ENCODE measurements at regions not wholly inside any gene's neighbourhood (a gene's known extent, or its start where the extent isn't known, plus 50 kb on each side); places are given as distances from the start of the nearest gene placed in this dataset.

DNA sequence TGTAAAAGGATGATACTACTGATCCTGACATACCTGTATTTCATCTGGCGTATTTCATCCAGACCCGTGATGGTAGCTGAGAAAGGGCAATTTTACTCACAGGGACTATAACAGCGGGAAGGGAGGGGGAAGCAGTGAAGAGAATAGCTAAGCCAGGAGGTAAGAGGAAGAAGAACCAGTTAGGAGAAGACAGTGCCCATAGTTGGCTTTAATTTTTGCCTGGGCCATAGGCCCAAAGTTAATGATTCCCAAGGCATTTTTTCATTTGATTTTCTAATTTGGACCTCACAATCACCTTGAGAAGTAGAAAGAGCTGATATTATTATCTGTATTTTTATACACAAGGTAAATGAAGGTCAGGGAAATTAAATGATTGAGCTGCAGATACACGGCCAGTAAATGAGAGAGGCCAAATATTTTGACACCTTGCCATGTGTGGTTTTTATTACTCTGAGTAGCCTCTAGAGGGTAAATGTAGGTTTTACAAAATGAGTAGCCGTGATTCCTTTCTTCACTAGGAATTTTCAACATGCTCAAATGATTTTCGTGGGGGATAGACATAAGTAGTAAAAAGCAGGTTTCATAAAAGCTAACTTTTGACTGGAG, 382.2 kb downstream of the FUT8 start:
- no peak overlapping the region for H3K27ac ChIP-seq
- TF ChIP-seq, protein P1, sequence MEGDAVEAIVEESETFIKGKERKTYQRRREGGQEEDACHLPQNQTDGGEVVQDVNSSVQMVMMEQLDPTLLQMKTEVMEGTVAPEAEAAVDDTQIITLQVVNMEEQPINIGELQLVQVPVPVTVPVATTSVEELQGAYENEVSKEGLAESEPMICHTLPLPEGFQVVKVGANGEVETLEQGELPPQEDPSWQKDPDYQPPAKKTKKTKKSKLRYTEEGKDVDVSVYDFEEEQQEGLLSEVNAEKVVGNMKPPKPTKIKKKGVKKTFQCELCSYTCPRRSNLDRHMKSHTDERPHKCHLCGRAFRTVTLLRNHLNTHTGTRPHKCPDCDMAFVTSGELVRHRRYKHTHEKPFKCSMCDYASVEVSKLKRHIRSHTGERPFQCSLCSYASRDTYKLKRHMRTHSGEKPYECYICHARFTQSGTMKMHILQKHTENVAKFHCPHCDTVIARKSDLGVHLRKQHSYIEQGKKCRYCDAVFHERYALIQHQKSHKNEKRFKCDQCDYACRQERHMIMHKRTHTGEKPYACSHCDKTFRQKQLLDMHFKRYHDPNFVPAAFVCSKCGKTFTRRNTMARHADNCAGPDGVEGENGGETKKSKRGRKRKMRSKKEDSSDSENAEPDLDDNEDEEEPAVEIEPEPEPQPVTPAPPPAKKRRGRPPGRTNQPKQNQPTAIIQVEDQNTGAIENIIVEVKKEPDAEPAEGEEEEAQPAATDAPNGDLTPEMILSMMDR (conservative IDR thresholded peaks at IDR 0.05): no peak; the same call in 1 of the 2 replicates

DNA sequence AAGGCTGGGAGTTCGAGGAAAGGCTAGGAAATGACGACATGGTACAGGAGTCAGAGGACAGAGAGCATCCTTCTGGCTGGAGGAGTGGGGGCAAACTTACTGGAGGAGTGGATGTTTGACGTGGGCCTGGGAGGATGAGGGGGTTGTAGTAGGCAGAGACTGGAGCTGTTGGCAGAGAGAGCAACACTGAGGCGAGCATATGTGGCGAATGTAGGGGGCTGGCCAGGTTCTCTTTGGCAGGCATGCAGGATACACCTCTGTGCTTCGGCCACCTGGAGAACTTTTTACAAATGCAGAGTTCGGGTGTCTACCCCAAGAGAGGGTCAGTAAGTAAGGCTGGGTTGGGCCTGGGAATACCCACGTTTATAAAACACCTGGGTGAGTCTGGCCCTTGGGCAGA, 385.7 kb downstream of the FUT8 start:
- no peak for TF ChIP-seq ZFX (IDR thresholded peaks at IDR 0.05)
- TF ChIP-seq, protein P1 (conservative IDR thresholded peaks at IDR 0.05): no peak
- no peak overlapping the region for H3K27ac ChIP-seq

DNA sequence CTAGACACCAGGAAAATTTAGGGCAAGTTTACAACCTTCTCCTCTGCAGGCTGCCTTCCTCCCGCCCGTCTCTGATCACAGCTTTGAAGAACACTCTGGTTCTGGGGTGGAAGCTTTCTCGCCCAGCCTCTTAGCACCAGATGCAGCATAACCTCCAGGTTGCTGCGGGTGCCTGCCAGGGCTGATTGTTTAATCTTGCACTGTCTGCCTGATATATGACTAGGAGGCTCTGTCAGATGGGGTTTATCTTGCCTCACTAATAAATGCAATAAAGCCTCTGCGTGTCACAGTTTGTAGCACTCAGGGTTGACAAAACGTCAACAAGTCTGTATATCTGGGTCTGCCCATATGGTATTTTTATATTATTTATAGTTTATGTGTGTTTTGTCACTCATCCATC, 388.2 kb downstream of the FUT8 start:
- no peak overlapping the region for H3K27ac ChIP-seq
- no peak for TF ChIP-seq ZFX (IDR thresholded peaks at IDR 0.05)
- TF ChIP-seq, protein P1 (conservative IDR thresholded peaks at IDR 0.05): no peak

DNA sequence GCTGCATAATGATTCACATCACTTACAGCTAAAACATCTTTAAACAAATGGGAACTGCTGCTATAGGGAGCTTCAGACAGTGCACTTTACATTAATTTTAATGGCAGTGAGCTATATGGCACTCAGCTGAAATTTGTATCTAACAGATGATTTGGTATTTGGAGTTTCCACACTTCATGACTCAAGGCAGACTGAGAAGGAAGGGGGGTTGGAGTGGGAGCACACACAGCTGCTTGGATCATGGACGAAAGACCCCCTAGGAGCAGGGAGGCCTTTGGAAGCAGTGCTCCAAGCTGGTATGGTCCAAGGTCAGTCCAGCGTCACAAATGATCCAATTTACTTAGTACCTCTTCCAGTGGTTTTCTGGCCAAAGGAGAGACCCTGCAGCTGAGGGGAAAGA, 389.7 kb downstream of the FUT8 start:
- no peak for TF ChIP-seq ZFX (IDR thresholded peaks at IDR 0.05)
- TF ChIP-seq, protein P1 (conservative IDR thresholded peaks at IDR 0.05): no peak
- H3K27ac ChIP-seq: no peak overlapping the region; the same call in 1 of the 2 replicates

DNA sequence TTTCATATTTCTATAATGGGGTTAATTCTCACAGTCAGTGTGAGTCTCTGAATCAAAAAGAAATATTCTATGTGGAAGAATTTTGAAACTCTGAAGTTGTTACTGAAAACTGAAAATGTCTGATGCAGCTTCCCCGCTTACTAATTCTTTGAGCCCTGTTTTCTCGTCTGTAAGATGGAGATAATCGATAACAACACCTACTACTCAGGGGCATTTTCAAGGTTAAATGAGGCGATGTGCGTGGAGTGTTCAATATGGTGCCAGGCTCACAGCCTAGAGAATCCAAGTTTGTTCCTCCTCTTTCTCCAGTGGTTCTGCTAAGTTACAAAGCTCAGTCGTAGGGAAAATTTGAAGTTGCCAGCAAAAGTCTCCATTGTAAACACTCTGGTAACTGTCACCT, 391.4 kb downstream of the FUT8 start:
- no peak overlapping the region for H3K27ac ChIP-seq
- TF ChIP-seq, protein P1 (conservative IDR thresholded peaks at IDR 0.05): no peak
- TF ChIP-seq ZFX (IDR thresholded peaks at IDR 0.05): no peak

DNA sequence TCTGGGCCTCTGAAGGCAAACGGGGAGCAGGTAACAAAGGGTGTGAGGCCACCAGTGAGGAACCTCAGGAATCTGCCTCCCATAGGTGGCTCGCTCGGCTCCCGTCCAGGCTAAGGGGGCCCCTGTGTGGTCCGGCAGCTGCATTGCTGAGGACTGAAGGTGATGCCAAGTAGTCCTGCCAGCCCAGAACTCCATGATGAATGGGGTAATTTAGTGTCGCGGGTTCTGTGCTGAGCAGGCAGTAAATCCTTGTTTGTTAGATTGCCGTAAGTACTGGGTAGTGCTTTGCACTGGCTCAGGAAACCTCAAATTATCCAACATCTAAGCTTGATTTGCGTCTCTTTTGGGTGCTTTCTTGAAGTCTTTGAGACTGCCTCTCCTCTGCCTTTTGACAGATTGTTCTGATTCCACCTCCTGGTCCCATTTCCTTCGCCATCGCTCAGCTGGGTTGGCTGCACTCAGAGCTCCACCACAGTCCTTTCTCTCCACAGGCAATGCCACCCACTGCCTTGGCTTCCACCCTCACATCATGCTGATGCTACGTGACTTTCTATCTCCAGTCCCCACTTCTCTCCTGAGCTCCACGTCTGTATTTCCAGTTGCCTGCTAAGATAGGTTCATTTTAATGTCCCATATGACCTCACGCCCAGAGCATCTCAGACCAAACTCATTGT, 392.0 kb downstream of the FUT8 start:
- TF ChIP-seq, protein P1 (conservative IDR thresholded peaks at IDR 0.05): no peak
- no peak for TF ChIP-seq ZFX (IDR thresholded peaks at IDR 0.05)
- no peak overlapping the region for H3K27ac ChIP-seq

DNA sequence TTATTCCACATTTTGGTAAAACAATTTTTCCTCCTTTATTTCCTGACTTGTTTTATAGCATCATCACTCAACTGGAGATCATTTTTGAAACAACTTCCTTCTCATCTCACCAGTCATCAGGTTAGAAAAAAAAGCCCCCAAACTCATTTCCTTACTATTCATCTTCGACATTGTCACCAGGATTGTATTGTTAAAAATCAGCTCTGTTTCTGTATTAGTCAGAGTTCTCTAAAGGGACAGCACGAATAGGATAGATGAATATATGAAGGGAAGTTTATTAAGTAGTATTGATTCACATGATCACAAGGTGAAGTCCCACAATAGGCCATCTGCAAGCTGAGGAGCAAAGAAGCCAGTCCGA, 392.6 kb downstream of the FUT8 start:
- no peak overlapping the region for H3K27ac ChIP-seq
- TF ChIP-seq, protein P1 (conservative IDR thresholded peaks at IDR 0.05): no peak
- no peak for TF ChIP-seq ZFX (IDR thresholded peaks at IDR 0.05)
